CD4-positive, alpha-beta memory T cell (primary cell): ENCODE measurements at regions not wholly inside any gene's neighbourhood (a gene's known extent, or its start where the extent isn't known, plus 50 kb on each side); places are given as distances from the start of the nearest gene placed in this dataset.
A peak's percentile ranks its signal among the peaks of the same experiment; 100 is the strongest.

Source experiments
- CTCF ChIA-PET: fragments of 350-600 bp; sonication (Branson Sonifier 250); formaldehyde crosslinking; loops from one replicate; lab custom pipeline; 2021; ENCODE audit warnings: inconsistent platforms; ENCODE audit not compliant: partially characterized antibody; lab: Charles Lee
- POLR2A ChIA-PET: fragments of 350-600 bp; sonication (Branson Sonifier 250); formaldehyde crosslinking; loops from one replicate; lab custom pipeline; 2021; ENCODE audit not compliant: partially characterized antibody; lab: Charles Lee
- DNase-seq, 5 donors: peaks; one replicate each; pipeline versions ENCODE4 v3.0.0 to v3.0.0-alpha.2; 2020 to 2022; ENCODE audit warnings: mixed read lengths in 1 of 5
- H3K27ac ChIP-seq: one replicate; pipeline ENCODE4 v1.7.0; 2013; ENCODE audit warnings: low read depth, low read length
- H3K27me3 ChIP-seq: 2 replicates; pipeline ENCODE4 v1.7.0; 2013; ENCODE audit warnings: mild to moderate bottlenecking, low read length, moderate library complexity; ENCODE audit not compliant: insufficient read depth
- H3K36me3 ChIP-seq: 2 replicates; pipeline ENCODE4 v1.7.0; 2013; ENCODE audit warnings: mild to moderate bottlenecking, low read length, moderate library complexity; ENCODE audit not compliant: insufficient read depth
- H3K4me1 ChIP-seq: 2 replicates; pipeline ENCODE4 v1.7.0; 2013; ENCODE audit warnings: mild to moderate bottlenecking, low read length, moderate library complexity; ENCODE audit not compliant: insufficient read depth
- H3K4me3 ChIP-seq, 2 donors: one replicate each; pipeline ENCODE4 v1.7.0; 2013; ENCODE audit warnings: low read length in 2 of 2, mild to moderate bottlenecking in 1 of 2
- H3K9me3 ChIP-seq, 2 donors: one replicate each; pipeline ENCODE4 v1.7.0; 2013; ENCODE audit warnings: low read length in 2 of 2, control low read depth in 1 of 2; ENCODE audit not compliant: control insufficient read depth in 1 of 2
- H3K27ac Mint-ChIP-seq, 7 donors: one replicate each; pipeline ENCODE4 v1.8.0; 2020 to 2021; ENCODE audit warnings: mixed read lengths in 7 of 7, mild to moderate bottlenecking in 6 of 7, inconsistent platforms in 3 of 7, moderate library complexity in 3 of 7
- H3K27me3 Mint-ChIP-seq, 2 donors: one replicate each; pipeline ENCODE4 v1.8.0; 2020 to 2021; ENCODE audit warnings: mixed read lengths in 2 of 2
- H3K36me3 Mint-ChIP-seq, 2 donors: one replicate each; pipeline ENCODE4 v1.8.0; 2020 to 2021; ENCODE audit warnings: mixed read lengths in 2 of 2, inconsistent platforms in 1 of 2, mild to moderate bottlenecking in 1 of 2
- H3K4me1 Mint-ChIP-seq, 4 donors: one replicate each; pipeline ENCODE4 v1.8.0; 2020 to 2021; ENCODE audit warnings: mixed read lengths in 4 of 4, mild to moderate bottlenecking in 1 of 4
- H3K4me3 Mint-ChIP-seq, 8 donors: one replicate each; pipeline ENCODE4 v1.8.0; 2020 to 2021; ENCODE audit warnings: mixed read lengths in 8 of 8, mild to moderate bottlenecking in 7 of 8, moderate library complexity in 6 of 8, inconsistent platforms in 3 of 8
- H3K9me3 Mint-ChIP-seq, 8 donors: one replicate each; pipeline ENCODE4 v1.8.0; 2020 to 2021; ENCODE audit warnings: mixed read lengths in 8 of 8, mild to moderate bottlenecking in 5 of 8, inconsistent platforms in 3 of 8, moderate library complexity in 1 of 8
- intact Hi-C: fragments of 100-400 bp; cut with micrococcal nuclease; formaldehyde crosslinking; loops from one replicate; pipeline ENCODE4 v1.15.1; 2023

- no peak overlapping the region for H3K4me3 Mint-ChIP-seq
- peaks cover 0 to 2% of the 10 kb centered on the region in 2 donors for H3K27me3 Mint-ChIP-seq
- CTCF ChIA-PET, result no interaction called here
- POLR2A ChIA-PET, result no interaction called here
- no peaks in the 10 kb centered on the region for H3K4me1 Mint-ChIP-seq
- H3K9me3 Mint-ChIP-seq, result peaks cover 0 to 19% (median 8%) of the 10 kb centered on the region in 8 donors
- no peak overlapping the region for H3K27ac Mint-ChIP-seq
- no peaks in the 10 kb centered on the region for H3K27me3 ChIP-seq
- intact Hi-C loops, result no loop called here
- H3K27ac ChIP-seq, result no peak overlapping the region
- H3K4me3 ChIP-seq, result no peak overlapping the region
- H3K36me3 Mint-ChIP-seq, result no peaks in the 10 kb centered on the region
- no peak for DNase-seq
- no peaks in the 10 kb centered on the region for H3K4me1 ChIP-seq
- H3K36me3 ChIP-seq, result no peaks in the 10 kb centered on the region
- no peaks in the 10 kb centered on the region for H3K9me3 ChIP-seq
Observed at GRCh38 chr6:104418125-104418524, 441.6 kb downstream of the HACE1 start.

- Mint-ChIP-seq H3K4me3 (no peak overlapping the region), H3K36me3 (no peaks in the 10 kb centered on the region), H3K27me3 (peaks cover 0 to 2% of the 10 kb centered on the region in 2 donors), H3K9me3 (peaks cover 0 to 11% (median 3%) of the 10 kb centered on the region in 8 donors), H3K4me1 (no peaks in the 10 kb centered on the region), H3K27ac (no peak overlapping the region)
- Histone ChIP-seq H3K9me3 (no peaks in the 10 kb centered on the region), H3K4me1 (no peaks in the 10 kb centered on the region), H3K36me3 (no peaks in the 10 kb centered on the region), H3K27me3 (no peaks in the 10 kb centered on the region), H3K4me3 (no peak overlapping the region), H3K27ac (no peak overlapping the region)
- ChIA-PET POLR2A (no interaction called here), CTCF (no interaction called here)
- DNase-seq, result no peak
- intact Hi-C loops, result no loop called here
Observed at GRCh38 chr6:104414723-104415122, 445.0 kb downstream of the HACE1 start.

- Histone ChIP-seq H3K27me3 (no peaks in the 10 kb centered on the region), H3K9me3 (no peaks in the 10 kb centered on the region), H3K36me3 (no peaks in the 10 kb centered on the region), H3K4me3 (no peak overlapping the region), H3K4me1 (no peaks in the 10 kb centered on the region), H3K27ac (no peak overlapping the region)
- Mint-ChIP-seq H3K36me3 (no peaks in the 10 kb centered on the region), H3K4me3 (no peak overlapping the region), H3K4me1 (peaks cover 0 to 2% (median 0%) of the 10 kb centered on the region in 4 donors), H3K9me3 (peaks cover 0 to 11% (median under 1%) of the 10 kb centered on the region in 8 donors), H3K27ac (no peak overlapping the region), H3K27me3 (no peaks in the 10 kb centered on the region)
- intact Hi-C loops, result no loop called here
- ChIA-PET POLR2A (no interaction called here), CTCF (no interaction called here)
- no peak for DNase-seq
Observed at GRCh38 chr6:104413767-104414166, 446.0 kb downstream of the HACE1 start.

- intact Hi-C loops, result no loop called here
- Mint-ChIP-seq H3K36me3 (no peaks in the 10 kb centered on the region), H3K27ac (no peak overlapping the region), H3K4me3 (no peak overlapping the region), H3K4me1 (peaks cover 3 to 6% (median 4%) of the 10 kb centered on the region in 4 donors), H3K27me3 (no peaks in the 10 kb centered on the region), H3K9me3 (peaks cover 0 to 5% (median 0%) of the 10 kb centered on the region in 8 donors)
- Histone ChIP-seq H3K27ac (no peak overlapping the region), H3K9me3 (no peaks in the 10 kb centered on the region), H3K27me3 (no peaks in the 10 kb centered on the region), H3K4me1 (no peaks in the 10 kb centered on the region), H3K4me3 (no peak overlapping the region), H3K36me3 (no peaks in the 10 kb centered on the region)
- ChIA-PET CTCF (no interaction called here), POLR2A (no interaction called here)
- no peak for DNase-seq
Observed at GRCh38 chr6:104411302-104411701, 448.4 kb downstream of the HACE1 start.

GRCh38 chr6:104409913-104410312 lies 449.8 kb downstream of the HACE1 start:
- no peaks in the 10 kb centered on the region for H3K36me3 ChIP-seq
- H3K9me3 ChIP-seq, result no peaks in the 10 kb centered on the region
- H3K4me1 ChIP-seq, result no peaks in the 10 kb centered on the region
- Mint-ChIP-seq H3K27me3 (no peaks in the 10 kb centered on the region), H3K4me1 (peaks cover 3 to 6% (median 4%) of the 10 kb centered on the region in 4 donors), H3K9me3 (peaks cover 0 to 5% (median 0%) of the 10 kb centered on the region in 8 donors), H3K27ac (no peak overlapping the region), H3K36me3 (no peaks in the 10 kb centered on the region), H3K4me3 (no peak overlapping the region)
- ChIA-PET POLR2A (no interaction called here), CTCF (interaction anchor here (0.9 kb wide), 1 partner anchor 9 kb away, joined by 3 read pairs; no protein-coding TSS in a partner anchor)
- no peak for DNase-seq
- H3K27me3 ChIP-seq, result no peaks in the 10 kb centered on the region
- no peak overlapping the region for H3K4me3 ChIP-seq
- intact Hi-C loops, result no loop called here
- H3K27ac ChIP-seq, result no peak overlapping the region

GRCh38 chr6:104407957-104408356 lies 451.8 kb downstream of the HACE1 start:
- ChIA-PET CTCF (interaction anchor here (0.6 kb wide), 1 partner anchor 149 kb away, joined by 4 read pairs; no protein-coding TSS in a partner anchor), POLR2A (no interaction called here)
- no peak for DNase-seq
- H3K36me3 Mint-ChIP-seq, result no peaks in the 10 kb centered on the region
- Histone ChIP-seq H3K27me3 (no peaks in the 10 kb centered on the region), H3K4me3 (no peak overlapping the region), H3K4me1 (no peaks in the 10 kb centered on the region), H3K9me3 (no peaks in the 10 kb centered on the region), H3K36me3 (no peaks in the 10 kb centered on the region), H3K27ac (no peak overlapping the region)
- H3K27me3 Mint-ChIP-seq, result no peaks in the 10 kb centered on the region
- H3K4me3 Mint-ChIP-seq, result no peak overlapping the region
- H3K9me3 Mint-ChIP-seq, result peaks cover 0 to 5% (median under 1%) of the 10 kb centered on the region in 8 donors
- peak overlapping the region in 1 of 7 donors; percentile 25 for H3K27ac Mint-ChIP-seq
- peaks cover 3 to 6% (median 4%) of the 10 kb centered on the region in 4 donors for H3K4me1 Mint-ChIP-seq
- intact Hi-C loops, result no loop called here

GRCh38 chr6:104404377-104404776 lies 455.3 kb downstream of the HACE1 start:
- intact Hi-C loops, result no loop called here
- Mint-ChIP-seq H3K27ac (no peak overlapping the region), H3K36me3 (no peaks in the 10 kb centered on the region), H3K9me3 (peaks cover 0 to 5% (median 0%) of the 10 kb centered on the region in 8 donors), H3K27me3 (no peaks in the 10 kb centered on the region), H3K4me1 (peaks cover 3 to 6% (median 4%) of the 10 kb centered on the region in 4 donors), H3K4me3 (no peak overlapping the region)
- Histone ChIP-seq H3K27me3 (no peaks in the 10 kb centered on the region), H3K4me3 (no peak overlapping the region), H3K4me1 (no peaks in the 10 kb centered on the region), H3K36me3 (no peaks in the 10 kb centered on the region), H3K9me3 (no peaks in the 10 kb centered on the region), H3K27ac (no peak overlapping the region)
- ChIA-PET POLR2A (no interaction called here), CTCF (no interaction called here)
- DNase-seq, result no peak
